ENCODE measurements at regions not wholly inside any gene's neighbourhood (a gene's known extent, or its start where the extent isn't known, plus 50 kb on each side); places are given as distances from the start of the nearest gene placed in this dataset.

- TF ChIP-seq, protein P1, sequence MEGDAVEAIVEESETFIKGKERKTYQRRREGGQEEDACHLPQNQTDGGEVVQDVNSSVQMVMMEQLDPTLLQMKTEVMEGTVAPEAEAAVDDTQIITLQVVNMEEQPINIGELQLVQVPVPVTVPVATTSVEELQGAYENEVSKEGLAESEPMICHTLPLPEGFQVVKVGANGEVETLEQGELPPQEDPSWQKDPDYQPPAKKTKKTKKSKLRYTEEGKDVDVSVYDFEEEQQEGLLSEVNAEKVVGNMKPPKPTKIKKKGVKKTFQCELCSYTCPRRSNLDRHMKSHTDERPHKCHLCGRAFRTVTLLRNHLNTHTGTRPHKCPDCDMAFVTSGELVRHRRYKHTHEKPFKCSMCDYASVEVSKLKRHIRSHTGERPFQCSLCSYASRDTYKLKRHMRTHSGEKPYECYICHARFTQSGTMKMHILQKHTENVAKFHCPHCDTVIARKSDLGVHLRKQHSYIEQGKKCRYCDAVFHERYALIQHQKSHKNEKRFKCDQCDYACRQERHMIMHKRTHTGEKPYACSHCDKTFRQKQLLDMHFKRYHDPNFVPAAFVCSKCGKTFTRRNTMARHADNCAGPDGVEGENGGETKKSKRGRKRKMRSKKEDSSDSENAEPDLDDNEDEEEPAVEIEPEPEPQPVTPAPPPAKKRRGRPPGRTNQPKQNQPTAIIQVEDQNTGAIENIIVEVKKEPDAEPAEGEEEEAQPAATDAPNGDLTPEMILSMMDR (IDR thresholded peaks at IDR 0.05; ENCODE audit: borderline replicate concordance, extremely low read depth, low read length, poor library complexity, severe bottlenecking), result peak; percentile 35
- TF ChIP-seq EZH2 (IDR thresholded peaks at IDR 0.05; ENCODE audit: borderline replicate concordance, low read depth, low read length, severe bottlenecking), result no peak
Measured at GRCh38 chr13:109275852-109276251, 510.5 kb downstream of the IRS2 start.

Measured in DND-41 (cell line).